K562 (cell line): ENCODE measurements at regions not wholly inside any gene's neighbourhood (a gene's known extent, or its start where the extent isn't known, plus 50 kb on each side); places are given as distances from the start of the nearest gene placed in this dataset.

Experiments
- ATAC-seq: fragments of 200-7000 bp; cut with Tn5 transposase; 3 replicates; pipeline ENCODE4 v1.9.1; 2020; ENCODE audit warnings: moderate library complexity
- BruUV-seq: library from RNA; stranded (reverse); fragments of 400-500 nt; replicated peaks from 2 replicates; lab custom pipeline; 2021; lab: Mats Ljungman, UMichigan
- CTCF ChIA-PET: fragments of 300-600 bp; formaldehyde crosslinking; extraction: SDS; loops from one replicate; lab custom pipeline; 2021; ENCODE audit warnings: low intra/inter-chr PET ratio; lab: Yijun Ruan, JAX
- POLR2A ChIA-PET: fragments of 300-600, 350-650 bp; sonication (Branson Sonifier 250); formaldehyde crosslinking; extraction: SDS; loops from one replicate; lab custom pipeline; 2021; ENCODE audit warnings: antibody characterized with exemption, inconsistent platforms; lab: Yijun Ruan, JAX
- DNase-seq, 4 experiments: peaks; one replicate each; pipeline versions ENCODE4 v3.0.0 to v3.0.0-alpha.2; 2011 to 2018; ENCODE audit warnings: low spot score in 3 of 4, mixed read lengths in 3 of 4; ENCODE audit errors: extremely low read depth in 1 of 4
- FAIRE-seq: peaks from 2 replicates; lab custom pipeline; 2011; peaks lifted over from hg19 to GRCh38; lab: Jason Lieb, UNC
- H2AFZ ChIP-seq: 2 replicates; pipeline ENCODE4 v1.6.0; 2011; ENCODE audit warnings: low read depth, low read length, control low read depth, inconsistent platforms
- H3K27ac ChIP-seq: fragments of 200-600 bp; 3 replicates; pipeline ENCODE4 v1.8.0; 2011; ENCODE audit warnings: low read depth, mild to moderate bottlenecking, control low read depth, inconsistent platforms, low read length, moderate library complexity, mixed read lengths; ENCODE audit errors: extremely low read depth
- H3K27me3 ChIP-seq, 2 experiments: fragments of 300-600 bp in 1 of 2; 2 replicates in 1 of 2; 3 replicates in 1 of 2; pipeline versions ENCODE4 v1.6.0 to v1.8.0; 2011; ENCODE audit warnings: inconsistent platforms in 2 of 2, low read length in 2 of 2, mild to moderate bottlenecking in 1 of 2, mixed read lengths in 1 of 2, moderate library complexity in 1 of 2; ENCODE audit not compliant: control insufficient read depth in 2 of 2, insufficient read depth in 2 of 2
- H3K36me3 ChIP-seq: fragments of 300-600 bp; 3 replicates; pipeline ENCODE4 v1.8.0; 2011; ENCODE audit warnings: mild to moderate bottlenecking, low read length, inconsistent platforms; ENCODE audit not compliant: control insufficient read depth, insufficient read depth
- H3K4me1 ChIP-seq, 2 experiments: fragments of 200-600 bp in 1 of 2; replicated peaks in 1 of 2; 2 replicates in 1 of 2; 3 replicates in 1 of 2; pipeline versions ENCODE4 v1.5.1 to v1.8.0; 2011; ENCODE audit warnings: inconsistent platforms in 2 of 2, low read length in 2 of 2, mild to moderate bottlenecking in 1 of 2, mixed read lengths in 1 of 2, moderate library complexity in 1 of 2; ENCODE audit not compliant: control insufficient read depth in 2 of 2, insufficient read depth in 2 of 2
- H3K4me2 ChIP-seq: 2 replicates; pipeline ENCODE4 v1.6.1; 2011; ENCODE audit warnings: low read length, control low read depth, inconsistent platforms, mixed read lengths; ENCODE audit not compliant: insufficient read depth
- H3K4me3 ChIP-seq: fragments of 200-600 bp; sonication (generic), shearing (Covaris generic); 2 replicates; pipeline ENCODE4 v1.5.1; 2016; ENCODE audit warnings: control low read depth, inconsistent platforms
- H3K79me2 ChIP-seq: fragments of 200-600 bp; 3 replicates; pipeline ENCODE4 v1.8.0; 2011; ENCODE audit warnings: low read length, inconsistent platforms; ENCODE audit not compliant: control insufficient read depth, insufficient read depth
- H3K9ac ChIP-seq, 2 experiments: 2 replicates each; pipeline versions ENCODE4 v1.6.0 to v1.6.1; 2011; ENCODE audit warnings: low read depth in 2 of 2, low read length in 2 of 2, control low read depth in 1 of 2, inconsistent platforms in 1 of 2, mild to moderate bottlenecking in 1 of 2, mixed read lengths in 1 of 2; ENCODE audit not compliant: insufficient read depth in 1 of 2
- H3K9me1 ChIP-seq: one replicate; pipeline ENCODE4 v1.6.0; 2011; ENCODE audit warnings: inconsistent platforms, mild to moderate bottlenecking, low read length, moderate library complexity; ENCODE audit not compliant: control insufficient read depth, insufficient read depth
- H3K9me3 ChIP-seq: replicated peaks from 2 replicates; pipeline ENCODE4 v1.5.1; 2011; ENCODE audit warnings: low read depth, low read length, inconsistent platforms; ENCODE audit not compliant: control insufficient read depth, insufficient read depth
- H4K20me1 ChIP-seq: replicated peaks from 2 replicates; pipeline ENCODE4 v1.6.1; 2011; ENCODE audit warnings: low read length, inconsistent platforms, mixed read lengths; ENCODE audit not compliant: control insufficient read depth, insufficient read depth
- ATF1 ChIP-seq, 2 experiments: fragments of 450-650 bp in 1 of 2; IDR thresholded peaks; 2 replicates each; pipeline ENCODE4 v1.6.1; 2016; ENCODE audit warnings: missing compliant biosample characterization in 1 of 2, missing genetic modification characterization in 1 of 2
- DNMT1 ChIP-seq: fragments of 450-650 bp; IDR thresholded peaks from 2 replicates; pipeline ENCODE4 v1.6.1; 2016; ENCODE audit warnings: antibody characterized with exemption, mild to moderate bottlenecking
- ETV6 ChIP-seq, 3 experiments: fragments of 150-350 bp in 1 of 3; sonication (generic) in 1 of 3; formaldehyde crosslinking in 1 of 3; IDR thresholded peaks; 2 replicates each; pipeline versions ENCODE4 v1.6.1 to v1.8.0; 2014 to 2022; ENCODE audit warnings: borderline replicate concordance in 2 of 3, low read depth in 2 of 3, antibody characterized with exemption in 1 of 3, low read length in 1 of 3, mild to moderate bottlenecking in 1 of 3, missing genetic modification reagents in 1 of 3
- ILK ChIP-seq: fragments of 450-650 bp; IDR thresholded peaks from 2 replicates; pipeline ENCODE4 v1.6.1; 2016; ENCODE audit warnings: missing genetic modification characterization, low read depth, mild to moderate bottlenecking, missing compliant biosample characterization, moderate library complexity, borderline replicate concordance
- RBM15 ChIP-seq: fragments of 200-400 bp; formaldehyde crosslinking; IDR thresholded peaks from 2 replicates; pipeline ENCODE4 v1.6.1; 2018; ENCODE audit warnings: mild to moderate bottlenecking, low read length, moderate library complexity; ENCODE audit not compliant: insufficient read depth
- TCFL5 ChIP-seq: fragments of 250-450 bp; sonication (Bioruptor Pico); conservative IDR thresholded peaks from 2 replicates; pipeline ENCODE4 v1.6.1; 2021; ENCODE audit warnings: mild to moderate bottlenecking, moderate library complexity, matching md5 sums
- ZNF197 ChIP-seq: fragments of 200-800 bp; sonication (Bioruptor generic); IDR thresholded peaks from 2 replicates; pipeline ENCODE4 v1.6.1; 2016; ENCODE audit warnings: low read depth, missing genetic modification characterization, missing compliant biosample characterization
- WGBS: fragments of 100-300 bp; shearing (Covaris generic); methylation state at CpG from one replicate; pipeline ENCODE4 v1.1.6; 2016; ENCODE audit warnings: low coverage, mixed read lengths; ENCODE audit not compliant: insufficient coverage; ENCODE audit errors: missing lambda C conversion rate; 5-methylcytosine and 5-hydroxymethylcytosine counted together
- in situ Hi-C: fragments of 300-500 bp; cut with MboI; formaldehyde crosslinking; loops from 4 replicates; pipeline ENCODE4 v1.15.0; 2018; ENCODE audit warnings: inconsistent platforms, mixed read lengths
- intact Hi-C: fragments of 100-400 bp; cut with micrococcal nuclease; formaldehyde crosslinking; loops from 2 replicates; pipeline ENCODE4 v1.14.2; 2022
- TF ChIP-seq, protein P1 (sequence below): fragments of 450-650 bp; IDR thresholded peaks from 2 replicates; pipeline ENCODE4 v1.6.1; 2018; ENCODE audit not compliant: partially characterized antibody
- TF ChIP-seq, protein P2 (sequence below), 2 experiments: fragments of 150-350 bp in 1 of 2; IDR thresholded peaks; 2 replicates each; pipeline ENCODE4 v1.6.1; 2012 to 2016; ENCODE audit warnings: low read depth in 2 of 2, low read length in 2 of 2, mild to moderate bottlenecking in 1 of 2, moderate library complexity in 1 of 2

DNA sequence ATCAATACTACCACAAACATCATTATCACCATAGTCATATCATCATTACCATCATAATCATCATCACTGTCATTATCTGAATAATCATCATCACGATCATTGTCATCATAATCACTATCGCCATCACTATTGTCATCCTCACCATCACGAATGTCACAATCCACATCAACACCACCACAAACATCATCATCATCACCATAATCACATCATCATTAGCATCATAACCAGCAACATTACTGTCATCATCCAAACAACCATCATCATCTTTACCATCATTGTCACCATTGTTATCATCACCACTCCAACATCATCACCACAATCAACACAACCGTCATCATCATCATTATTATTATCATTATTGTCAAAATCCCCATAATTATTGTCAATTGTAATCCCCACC lies 61.2 kb downstream of the MBD3L1 start:
- H4K20me1 ChIP-seq, result no peaks in the 10 kb centered on the region

DNA sequence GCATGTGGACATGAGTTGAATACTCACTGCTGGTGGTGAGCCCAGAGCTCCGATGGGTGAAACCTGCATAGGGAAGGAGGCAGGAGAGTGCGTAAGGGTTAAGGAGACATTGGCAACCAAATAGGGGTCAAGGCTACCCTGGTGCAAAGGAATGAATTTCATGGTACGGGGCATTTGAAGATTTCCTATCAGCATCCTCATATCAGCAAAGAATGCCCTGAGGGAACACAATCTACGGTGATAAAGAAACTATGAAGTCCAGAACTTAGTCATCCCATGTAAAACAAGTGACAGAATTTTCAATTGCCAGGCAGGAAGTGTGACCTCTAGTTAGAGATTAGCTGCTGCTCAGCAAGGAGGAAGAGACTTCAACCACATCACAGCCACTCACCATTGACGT lies 64.9 kb downstream of the MBD3L1 start:
- BruUV-seq, result no TSS peak
- Histone ChIP-seq H3K79me2 (no peaks in the 10 kb centered on the region; the same call in 2 of the 3 replicates), H3K9ac (no peak overlapping the region), H3K9me1 (no peaks in the 10 kb centered on the region), H2AFZ (no peak overlapping the region), H3K27me3 (no peaks in the 10 kb centered on the region), H3K4me3 (no peak overlapping the region), H3K4me2 (no peak overlapping the region), H3K4me1 (no peaks in the 10 kb centered on the region), H3K27ac (no peak overlapping the region), H3K36me3 (no peaks in the 10 kb centered on the region), H4K20me1 (no peaks in the 10 kb centered on the region), H3K9me3 (no peaks in the 10 kb centered on the region)
- in situ Hi-C loops, result no loop called here
- ChIA-PET CTCF (no interaction called here), POLR2A (no interaction called here)
- no peak for ATAC-seq
- intact Hi-C loops, result no loop called here
- no peak for FAIRE-seq
- DNase-seq, result no peak
- 3% methylated on average over 5 of the region's 5 CpGs for WGBS
- TF ChIP-seq TCFL5 (CRISPR knock-in tag) (no peak), ETV6 (IDR thresholded peaks at IDR 0.05; ENCODE audit: borderline replicate concordance in 1 of 2, low read depth in 2 of 2, low read length in 1 of 2) (no peak), ETV6 (CRISPR knock-in tag; IDR thresholded peaks at IDR 0.05; ENCODE audit: borderline replicate concordance) (no peak), ILK (tag) (no peak), RBM15 (no peak), DNMT1 (no peak)
- TF ChIP-seq, protein P1, sequence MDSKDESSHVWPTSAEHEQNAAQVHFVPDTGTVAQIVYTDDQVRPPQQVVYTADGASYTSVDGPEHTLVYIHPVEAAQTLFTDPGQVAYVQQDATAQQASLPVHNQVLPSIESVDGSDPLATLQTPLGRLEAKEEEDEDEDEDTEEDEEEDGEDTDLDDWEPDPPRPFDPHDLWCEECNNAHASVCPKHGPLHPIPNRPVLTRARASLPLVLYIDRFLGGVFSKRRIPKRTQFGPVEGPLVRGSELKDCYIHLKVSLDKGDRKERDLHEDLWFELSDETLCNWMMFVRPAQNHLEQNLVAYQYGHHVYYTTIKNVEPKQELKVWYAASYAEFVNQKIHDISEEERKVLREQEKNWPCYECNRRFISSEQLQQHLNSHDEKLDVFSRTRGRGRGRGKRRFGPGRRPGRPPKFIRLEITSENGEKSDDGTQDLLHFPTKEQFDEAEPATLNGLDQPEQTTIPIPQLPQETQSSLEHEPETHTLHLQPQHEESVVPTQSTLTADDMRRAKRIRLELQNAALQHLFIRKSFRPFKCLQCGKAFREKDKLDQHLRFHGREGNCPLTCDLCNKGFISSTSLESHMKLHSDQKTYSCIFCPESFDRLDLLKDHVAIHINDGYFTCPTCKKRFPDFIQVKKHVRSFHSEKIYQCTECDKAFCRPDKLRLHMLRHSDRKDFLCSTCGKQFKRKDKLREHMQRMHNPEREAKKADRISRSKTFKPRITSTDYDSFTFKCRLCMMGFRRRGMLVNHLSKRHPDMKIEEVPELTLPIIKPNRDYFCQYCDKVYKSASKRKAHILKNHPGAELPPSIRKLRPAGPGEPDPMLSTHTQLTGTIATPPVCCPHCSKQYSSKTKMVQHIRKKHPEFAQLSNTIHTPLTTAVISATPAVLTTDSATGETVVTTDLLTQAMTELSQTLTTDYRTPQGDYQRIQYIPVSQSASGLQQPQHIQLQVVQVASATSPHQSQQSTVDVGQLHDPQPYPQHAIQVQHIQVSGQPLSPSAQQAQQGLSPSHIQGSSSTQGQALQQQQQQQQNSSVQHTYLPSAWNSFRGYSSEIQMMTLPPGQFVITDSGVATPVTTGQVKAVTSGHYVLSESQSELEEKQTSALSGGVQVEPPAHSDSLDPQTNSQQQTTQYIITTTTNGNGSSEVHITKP, result no peak
- TF ChIP-seq, protein P2, sequence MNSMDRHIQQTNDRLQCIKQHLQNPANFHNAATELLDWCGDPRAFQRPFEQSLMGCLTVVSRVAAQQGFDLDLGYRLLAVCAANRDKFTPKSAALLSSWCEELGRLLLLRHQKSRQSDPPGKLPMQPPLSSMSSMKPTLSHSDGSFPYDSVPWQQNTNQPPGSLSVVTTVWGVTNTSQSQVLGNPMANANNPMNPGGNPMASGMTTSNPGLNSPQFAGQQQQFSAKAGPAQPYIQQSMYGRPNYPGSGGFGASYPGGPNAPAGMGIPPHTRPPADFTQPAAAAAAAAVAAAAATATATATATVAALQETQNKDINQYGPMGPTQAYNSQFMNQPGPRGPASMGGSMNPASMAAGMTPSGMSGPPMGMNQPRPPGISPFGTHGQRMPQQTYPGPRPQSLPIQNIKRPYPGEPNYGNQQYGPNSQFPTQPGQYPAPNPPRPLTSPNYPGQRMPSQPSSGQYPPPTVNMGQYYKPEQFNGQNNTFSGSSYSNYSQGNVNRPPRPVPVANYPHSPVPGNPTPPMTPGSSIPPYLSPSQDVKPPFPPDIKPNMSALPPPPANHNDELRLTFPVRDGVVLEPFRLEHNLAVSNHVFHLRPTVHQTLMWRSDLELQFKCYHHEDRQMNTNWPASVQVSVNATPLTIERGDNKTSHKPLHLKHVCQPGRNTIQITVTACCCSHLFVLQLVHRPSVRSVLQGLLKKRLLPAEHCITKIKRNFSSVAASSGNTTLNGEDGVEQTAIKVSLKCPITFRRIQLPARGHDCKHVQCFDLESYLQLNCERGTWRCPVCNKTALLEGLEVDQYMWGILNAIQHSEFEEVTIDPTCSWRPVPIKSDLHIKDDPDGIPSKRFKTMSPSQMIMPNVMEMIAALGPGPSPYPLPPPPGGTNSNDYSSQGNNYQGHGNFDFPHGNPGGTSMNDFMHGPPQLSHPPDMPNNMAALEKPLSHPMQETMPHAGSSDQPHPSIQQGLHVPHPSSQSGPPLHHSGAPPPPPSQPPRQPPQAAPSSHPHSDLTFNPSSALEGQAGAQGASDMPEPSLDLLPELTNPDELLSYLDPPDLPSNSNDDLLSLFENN (IDR thresholded peaks at IDR 0.05; ENCODE audit: low read depth in 2 of 2, low read length in 2 of 2), result no peak

More for the DNA sequence above, 61.2 kb downstream of the MBD3L1 start:
- Histone ChIP-seq H3K4me1 (no peaks in the 10 kb centered on the region), H3K27me3 (no peaks in the 10 kb centered on the region), H3K9me1 (no peaks in the 10 kb centered on the region), H3K4me2 (no peak overlapping the region), H3K9me3 (no peaks in the 10 kb centered on the region), H3K9ac (no peak overlapping the region), H3K27ac (no peak overlapping the region)
- POLR2A ChIA-PET, result no interaction called here
- no TSS peak for BruUV-seq
- DNase-seq, result no peak
- CTCF ChIA-PET, result no interaction called here
- no peak for FAIRE-seq
- intact Hi-C loops (no loop called here), in situ Hi-C loops (no loop called here)
- WGBS, result 0% methylated on average over 4 of the region's 4 CpGs
- no peak for ATAC-seq
- no peak for TF ChIP-seq ATF1 (CRISPR knock-in tag; IDR thresholded peaks at IDR 0.05)
- peak; percentile 31; the same call in 1 of the 2 replicates for TF ChIP-seq ATF1 (tag; IDR thresholded peaks at IDR 0.05)
- no peak for TF ChIP-seq ZNF197 (CRISPR knock-in tag)
- TF ChIP-seq, all 486 proteins: peak for 1
- Histone ChIP-seq H3K79me2 (no peaks in the 10 kb centered on the region), H3K4me3 (no peak overlapping the region), H3K36me3 (no peaks in the 10 kb centered on the region), H2AFZ (no peak overlapping the region)
